Activated naive CD8-positive, alpha-beta T cell treated with anti-CD3 and anti-CD28 coated beads, Interleukin-2, amount 50 U/mL, for 24 hours (primary cell): ENCODE measurements at regions not wholly inside any gene's neighbourhood (a gene's known extent, or its start where the extent isn't known, plus 50 kb on each side); places are given as distances from the start of the nearest gene placed in this dataset.

Source experiments
- ATAC-seq: fragments of 150-1000 bp; cut with Tn5 transposase; one replicate; pipeline ENCODE4 v1.10.0; 2021
- DNase-seq: peaks from one replicate; pipeline ENCODE4 v3.0.0; 2021
- H3K27ac Mint-ChIP-seq: one replicate; pipeline ENCODE4 v1.8.0; 2021; ENCODE audit warnings: mild to moderate bottlenecking, mixed read lengths
- H3K27me3 Mint-ChIP-seq: one replicate; pipeline ENCODE4 v1.8.0; 2021; ENCODE audit warnings: mixed read lengths
- H3K36me3 Mint-ChIP-seq: one replicate; pipeline ENCODE4 v1.8.0; 2021; ENCODE audit warnings: low read depth, mixed read lengths
- H3K4me1 Mint-ChIP-seq: one replicate; pipeline ENCODE4 v1.8.0; 2021; ENCODE audit warnings: mixed read lengths
- H3K4me3 Mint-ChIP-seq: one replicate; pipeline ENCODE4 v1.8.0; 2021; ENCODE audit warnings: mild to moderate bottlenecking, moderate library complexity, mixed read lengths
- H3K9me3 Mint-ChIP-seq: one replicate; pipeline ENCODE4 v1.8.0; 2021; ENCODE audit warnings: mixed read lengths

DNA sequence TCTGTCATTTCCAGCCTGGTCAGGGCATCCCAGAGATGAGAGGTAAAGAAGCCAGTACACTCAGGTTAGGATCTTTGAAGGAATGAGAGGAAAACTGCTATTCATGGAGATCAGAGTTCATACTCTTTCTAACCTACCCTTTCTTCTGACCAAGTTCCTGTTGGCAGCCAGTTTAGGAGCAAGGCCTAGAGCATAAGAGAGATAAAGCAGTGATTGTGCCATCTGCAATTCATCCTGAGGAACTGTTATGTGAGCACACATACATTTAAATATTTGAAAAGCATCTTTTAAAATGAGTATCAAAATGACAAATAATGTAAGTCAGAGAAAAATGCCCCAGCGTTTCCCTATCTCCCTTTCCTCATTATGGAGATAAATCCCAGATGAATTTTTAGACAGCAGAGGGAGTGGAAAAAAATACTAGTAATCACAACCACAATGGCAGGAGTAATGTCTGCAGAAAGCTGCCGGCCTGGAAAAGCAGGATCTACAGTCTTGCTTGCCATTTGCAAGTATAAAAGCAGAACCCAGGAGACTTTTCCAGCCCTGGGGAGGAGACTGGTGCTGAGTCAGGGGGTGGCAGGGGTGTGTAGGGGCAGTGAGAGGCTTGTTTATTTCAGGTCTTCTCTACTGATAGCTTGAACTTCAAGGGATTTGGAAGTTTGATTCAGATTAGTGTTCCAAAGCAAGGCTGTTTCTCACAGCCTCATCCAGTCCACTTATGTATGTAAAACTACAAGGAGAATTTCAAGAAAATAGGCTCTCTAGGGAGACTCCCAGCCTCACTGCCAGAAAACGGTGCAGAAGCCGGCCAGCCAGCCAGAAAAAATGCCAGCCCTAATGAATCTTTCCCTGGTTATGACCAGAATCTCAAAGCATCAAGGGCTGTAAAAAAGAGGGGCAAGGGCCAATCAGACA lies 1052.4 kb downstream of the TUSC7 start:
- DNase-seq (no peak), ATAC-seq (no peak)
- H3K36me3 Mint-ChIP-seq: no peaks in the 10 kb centered on the region
- H3K4me1 Mint-ChIP-seq: no peaks in the 10 kb centered on the region
- no peaks in the 10 kb centered on the region for H3K9me3 Mint-ChIP-seq
- H3K27me3 Mint-ChIP-seq: no peaks in the 10 kb centered on the region
- H3K4me3 Mint-ChIP-seq: no peak overlapping the region
- no peak overlapping the region for H3K27ac Mint-ChIP-seq

DNA sequence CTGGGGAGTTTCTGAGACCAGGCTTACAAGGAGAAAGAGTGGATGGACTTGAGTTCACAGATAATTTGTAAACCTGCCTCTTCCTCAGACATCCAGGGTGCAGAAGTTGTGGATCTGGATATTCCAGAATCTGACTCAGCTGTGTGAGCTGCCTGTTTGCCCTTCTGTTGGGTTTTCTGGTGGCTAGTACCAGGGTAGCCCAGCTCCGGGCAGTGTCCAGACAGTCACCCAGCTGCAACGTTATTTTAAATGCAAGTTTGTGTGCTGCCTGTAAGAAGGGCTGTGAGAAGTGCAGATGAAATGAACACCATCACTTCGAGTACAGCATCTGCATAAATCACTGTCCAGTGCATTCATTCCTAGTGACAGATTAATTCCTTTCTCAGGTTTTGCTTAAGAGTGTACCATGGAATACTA lies 1053.0 kb downstream of the TUSC7 start:
- Mint-ChIP-seq H3K9me3 (no peaks in the 10 kb centered on the region), H3K4me3 (no peak overlapping the region), H3K27me3 (no peaks in the 10 kb centered on the region), H3K4me1 (no peaks in the 10 kb centered on the region), H3K27ac (no peak overlapping the region), H3K36me3 (no peaks in the 10 kb centered on the region)
- no peak for DNase-seq
- ATAC-seq: no peak

DNA sequence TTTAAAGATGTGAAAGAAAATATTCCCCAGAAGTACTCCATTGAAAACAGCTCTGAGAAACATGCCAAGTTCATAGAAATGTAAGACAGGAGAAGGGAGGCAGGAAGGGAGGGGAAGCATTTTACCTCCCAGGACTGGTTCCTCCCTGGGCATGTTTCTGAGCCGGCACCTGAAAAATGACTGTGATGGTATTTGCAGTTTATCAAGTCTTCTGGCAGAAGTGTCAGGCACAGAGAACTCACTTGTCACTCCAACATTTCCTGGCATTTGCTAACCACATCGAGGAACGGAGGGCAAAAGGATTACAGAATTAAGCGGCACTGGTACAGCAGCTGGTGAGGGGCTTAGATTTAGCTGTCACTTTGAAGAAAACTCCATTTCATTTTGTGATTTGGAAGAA lies 1054.0 kb downstream of the TUSC7 start:
- Mint-ChIP-seq H3K4me3 (no peak overlapping the region), H3K9me3 (no peaks in the 10 kb centered on the region), H3K27ac (no peak overlapping the region), H3K27me3 (no peaks in the 10 kb centered on the region), H3K4me1 (no peaks in the 10 kb centered on the region), H3K36me3 (no peaks in the 10 kb centered on the region)
- ATAC-seq: no peak
- DNase-seq: no peak

DNA sequence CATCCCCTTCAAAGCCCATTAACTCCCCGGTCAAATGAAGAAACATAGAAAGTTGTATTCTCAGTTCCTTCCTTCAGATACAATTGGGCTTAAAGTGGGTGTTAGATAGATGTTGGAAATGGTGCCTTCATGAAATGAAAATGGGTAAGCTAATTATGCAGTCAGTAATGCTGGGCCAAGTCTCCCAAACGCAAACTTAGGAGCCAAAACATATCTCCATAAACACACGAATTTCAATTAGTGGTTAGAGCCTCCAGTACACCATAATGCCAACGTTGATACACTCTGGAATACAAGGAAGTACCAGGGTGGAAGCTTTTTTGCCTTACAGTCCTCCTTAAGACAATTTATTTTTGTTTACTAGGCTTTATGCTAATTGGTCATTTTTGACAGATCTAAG lies 1059.0 kb downstream of the TUSC7 start:
- H3K27me3 Mint-ChIP-seq: no peaks in the 10 kb centered on the region
- no peak for DNase-seq
- no peak overlapping the region for H3K27ac Mint-ChIP-seq

DNA sequence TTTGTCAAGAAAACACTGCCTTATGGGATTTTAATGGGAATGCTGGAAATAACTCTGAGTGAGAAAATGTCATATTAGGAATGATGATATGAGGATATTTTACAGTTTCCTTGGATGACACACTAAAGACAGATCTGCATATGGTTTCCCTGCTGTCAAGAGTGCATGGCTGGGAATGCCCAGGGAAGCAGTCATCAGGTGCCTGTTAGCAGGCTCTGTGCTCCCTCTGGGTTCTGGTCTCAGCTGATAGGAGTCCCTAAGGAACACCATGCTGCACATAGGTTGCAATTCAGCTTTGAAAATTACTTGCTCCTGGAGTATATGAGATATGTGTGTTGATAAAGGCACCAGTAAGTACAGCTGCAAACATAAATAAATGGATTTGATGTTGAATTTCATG lies 1064.6 kb downstream of the TUSC7 start:
- H3K27ac Mint-ChIP-seq: no peak overlapping the region
- H3K4me1 Mint-ChIP-seq: no peaks in the 10 kb centered on the region
- no peak for ATAC-seq
- H3K9me3 Mint-ChIP-seq: peaks cover 14% of the 10 kb centered on the region
- DNase-seq: no peak
- H3K36me3 Mint-ChIP-seq: no peaks in the 10 kb centered on the region
- no peaks in the 10 kb centered on the region for H3K27me3 Mint-ChIP-seq
- no peak overlapping the region for H3K4me3 Mint-ChIP-seq

More for the DNA sequence above, 1059.0 kb downstream of the TUSC7 start:
- Mint-ChIP-seq H3K4me1 (no peaks in the 10 kb centered on the region), H3K9me3 (peaks cover 9% of the 10 kb centered on the region), H3K36me3 (no peaks in the 10 kb centered on the region), H3K4me3 (no peak overlapping the region)
- ATAC-seq: no peak

DNA sequence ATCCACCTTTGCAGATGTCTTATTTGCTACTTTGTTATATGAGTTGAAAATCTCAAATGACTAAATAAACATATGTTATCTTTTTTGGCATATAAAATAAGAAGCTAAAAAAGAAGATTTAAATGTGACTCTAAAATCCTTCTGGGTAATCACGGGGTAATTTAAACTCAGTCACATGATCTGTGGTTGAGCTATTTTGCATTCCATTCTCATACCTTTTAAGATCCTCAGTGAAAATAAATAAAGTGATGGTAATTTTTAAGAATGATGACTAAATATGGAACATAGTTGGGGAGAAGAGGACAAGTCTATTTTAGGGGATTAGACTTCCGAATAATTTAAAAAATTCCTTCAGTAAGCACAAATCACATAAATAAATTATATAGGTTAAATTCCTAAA lies 1076.8 kb downstream of the TUSC7 start:
- no peaks in the 10 kb centered on the region for H3K36me3 Mint-ChIP-seq
- H3K9me3 Mint-ChIP-seq: no peaks in the 10 kb centered on the region
- no peaks in the 10 kb centered on the region for H3K27me3 Mint-ChIP-seq
- H3K27ac Mint-ChIP-seq: no peak overlapping the region
- H3K4me3 Mint-ChIP-seq: no peak overlapping the region
- DNase-seq: no peak
- ATAC-seq: no peak
- no peaks in the 10 kb centered on the region for H3K4me1 Mint-ChIP-seq

DNA sequence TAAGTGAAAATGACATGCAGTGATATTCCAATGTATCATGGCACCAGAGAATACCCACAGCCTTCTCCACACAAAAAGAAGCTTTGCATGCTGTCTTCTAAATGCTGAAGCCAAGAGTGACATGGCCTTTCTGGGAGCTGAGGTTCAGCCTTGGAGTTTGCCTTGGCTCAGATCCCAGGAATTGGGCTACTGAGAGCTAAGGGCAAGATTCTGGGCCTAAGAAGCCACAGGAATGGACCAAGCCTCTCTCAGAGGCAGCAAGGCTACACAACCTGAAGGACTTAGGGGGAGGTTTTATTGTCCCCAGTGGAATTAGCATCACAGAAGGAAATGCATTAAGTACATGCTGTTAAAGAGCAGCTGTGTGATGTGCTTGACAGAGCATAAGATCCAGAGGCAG lies 1078.5 kb downstream of the TUSC7 start:
- H3K4me3 Mint-ChIP-seq: no peak overlapping the region
- DNase-seq: no peak
- H3K9me3 Mint-ChIP-seq: no peaks in the 10 kb centered on the region
- no peak for ATAC-seq
- no peak overlapping the region for H3K27ac Mint-ChIP-seq
- no peaks in the 10 kb centered on the region for H3K27me3 Mint-ChIP-seq
- H3K4me1 Mint-ChIP-seq: no peaks in the 10 kb centered on the region
- no peaks in the 10 kb centered on the region for H3K36me3 Mint-ChIP-seq

DNA sequence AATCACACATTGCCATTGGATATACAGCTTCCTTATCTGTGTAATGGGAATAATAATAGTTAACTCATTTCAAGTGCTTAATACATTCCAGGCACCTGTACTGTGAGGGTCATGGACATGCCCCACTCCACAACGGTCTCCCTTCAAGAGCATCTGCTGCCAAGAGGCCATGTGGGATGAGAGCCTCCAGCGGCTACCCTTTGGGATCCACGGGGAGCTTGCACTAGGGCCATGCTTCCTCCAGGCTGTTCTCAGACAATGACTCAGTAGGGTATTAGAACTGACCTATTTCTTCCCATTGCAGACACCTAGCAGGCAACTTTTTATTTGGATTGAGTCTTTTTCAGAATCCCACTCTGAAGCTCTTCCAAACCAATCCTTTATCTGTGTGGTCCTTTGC lies 1078.9 kb downstream of the TUSC7 start:
- H3K9me3 Mint-ChIP-seq: no peaks in the 10 kb centered on the region
- no peak overlapping the region for H3K27ac Mint-ChIP-seq
- no peak for DNase-seq
- no peaks in the 10 kb centered on the region for H3K4me1 Mint-ChIP-seq
- H3K36me3 Mint-ChIP-seq: no peaks in the 10 kb centered on the region
- H3K27me3 Mint-ChIP-seq: no peaks in the 10 kb centered on the region
- ATAC-seq: no peak
- no peak overlapping the region for H3K4me3 Mint-ChIP-seq

DNA sequence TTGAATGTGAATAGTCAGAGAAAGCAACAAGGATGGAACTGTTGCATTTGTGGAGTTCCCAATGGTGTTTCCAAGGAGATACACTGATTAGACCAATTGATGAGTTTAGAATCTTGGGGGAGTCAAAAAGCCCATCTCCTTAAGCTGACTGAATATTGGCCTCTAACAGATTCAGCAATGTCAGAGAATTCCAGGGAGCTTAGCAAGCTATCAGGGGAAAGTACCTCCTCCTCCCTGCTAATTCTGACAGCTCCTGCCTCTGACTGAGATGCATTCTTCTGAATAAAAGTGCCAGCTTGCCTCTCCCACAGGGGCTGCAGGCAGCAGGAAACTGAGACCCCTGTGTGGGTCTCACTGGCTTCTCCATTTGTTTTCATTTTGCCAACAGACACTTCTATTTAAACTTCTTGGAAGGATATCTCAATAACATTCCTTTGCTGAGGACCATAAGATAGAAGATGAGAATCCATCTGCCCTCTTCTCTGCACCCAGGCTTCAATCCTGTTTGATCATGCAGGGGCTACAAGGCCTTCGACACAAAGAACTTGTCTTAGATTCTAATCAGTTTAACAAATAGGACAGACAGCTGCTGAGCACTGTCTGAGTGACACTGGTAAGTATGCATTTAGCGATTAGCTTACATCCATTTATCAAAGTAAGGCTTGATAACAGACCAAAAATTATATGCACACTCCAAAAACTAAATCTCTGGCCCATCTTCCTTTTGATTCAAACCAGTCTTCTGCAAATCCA lies 1080.8 kb downstream of the TUSC7 start:
- no peaks in the 10 kb centered on the region for H3K4me1 Mint-ChIP-seq
- no peak overlapping the region for H3K27ac Mint-ChIP-seq
- ATAC-seq: no peak
- H3K36me3 Mint-ChIP-seq: no peaks in the 10 kb centered on the region
- no peak overlapping the region for H3K4me3 Mint-ChIP-seq
- no peaks in the 10 kb centered on the region for H3K27me3 Mint-ChIP-seq
- no peaks in the 10 kb centered on the region for H3K9me3 Mint-ChIP-seq
- DNase-seq: no peak

DNA sequence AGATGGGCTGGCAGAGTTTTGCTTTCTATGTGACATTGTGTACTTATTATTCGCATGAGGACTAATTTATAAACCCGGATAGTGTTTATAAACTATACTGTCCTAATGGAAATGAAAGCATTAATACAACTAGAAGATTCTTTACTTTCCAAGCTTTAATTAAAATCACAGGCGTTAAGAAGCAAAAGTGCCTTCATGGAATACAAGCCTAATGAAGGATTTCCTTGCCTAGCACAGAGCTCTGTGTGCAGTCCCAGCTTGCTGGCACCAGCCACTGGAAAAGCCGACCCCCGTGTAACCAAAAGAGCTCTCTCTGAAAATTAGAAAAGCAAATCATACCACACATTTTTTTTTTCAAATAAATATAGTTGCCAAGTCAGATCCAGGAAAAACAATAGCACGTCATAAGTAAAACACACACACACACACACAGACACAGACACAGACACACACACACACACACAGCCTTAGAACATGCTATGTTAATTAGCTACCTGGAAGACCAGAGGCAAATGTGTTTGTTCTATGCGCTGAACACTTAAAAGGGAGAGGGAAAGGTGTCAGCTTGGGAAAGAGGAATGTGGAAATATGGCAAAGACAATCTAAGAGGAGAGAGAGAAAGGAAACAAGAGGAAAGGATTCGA lies 1084.2 kb downstream of the TUSC7 start:
- ATAC-seq: no peak
- no peaks in the 10 kb centered on the region for H3K36me3 Mint-ChIP-seq
- DNase-seq: no peak
- peaks cover 4% of the 10 kb centered on the region for H3K9me3 Mint-ChIP-seq
- H3K27me3 Mint-ChIP-seq: no peaks in the 10 kb centered on the region
- no peak overlapping the region for H3K27ac Mint-ChIP-seq
- H3K4me1 Mint-ChIP-seq: no peaks in the 10 kb centered on the region
- no peak overlapping the region for H3K4me3 Mint-ChIP-seq

DNA sequence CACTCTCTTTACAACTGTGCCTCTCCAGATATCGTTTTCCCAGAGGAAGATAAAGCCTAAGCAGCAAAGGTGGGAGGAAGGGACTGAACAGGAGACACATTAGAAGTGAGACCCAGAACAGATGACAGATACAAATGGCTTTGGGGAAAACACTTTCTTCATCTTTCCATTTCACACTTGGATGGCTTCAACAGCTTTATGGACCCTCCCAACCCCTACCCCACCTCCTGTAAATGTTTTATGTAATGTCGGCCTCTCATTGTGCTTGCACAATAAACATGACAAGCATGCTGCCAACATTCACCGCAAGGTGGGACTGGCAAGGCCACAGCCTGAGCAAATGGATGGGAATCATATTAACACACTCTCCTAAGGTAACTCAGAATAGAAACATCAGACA lies 1088.6 kb downstream of the TUSC7 start:
- Mint-ChIP-seq H3K4me3 (no peak overlapping the region), H3K9me3 (peaks cover 6% of the 10 kb centered on the region), H3K36me3 (no peaks in the 10 kb centered on the region), H3K4me1 (no peaks in the 10 kb centered on the region), H3K27me3 (no peaks in the 10 kb centered on the region), H3K27ac (no peak overlapping the region)
- ATAC-seq (no peak), DNase-seq (no peak)

DNA sequence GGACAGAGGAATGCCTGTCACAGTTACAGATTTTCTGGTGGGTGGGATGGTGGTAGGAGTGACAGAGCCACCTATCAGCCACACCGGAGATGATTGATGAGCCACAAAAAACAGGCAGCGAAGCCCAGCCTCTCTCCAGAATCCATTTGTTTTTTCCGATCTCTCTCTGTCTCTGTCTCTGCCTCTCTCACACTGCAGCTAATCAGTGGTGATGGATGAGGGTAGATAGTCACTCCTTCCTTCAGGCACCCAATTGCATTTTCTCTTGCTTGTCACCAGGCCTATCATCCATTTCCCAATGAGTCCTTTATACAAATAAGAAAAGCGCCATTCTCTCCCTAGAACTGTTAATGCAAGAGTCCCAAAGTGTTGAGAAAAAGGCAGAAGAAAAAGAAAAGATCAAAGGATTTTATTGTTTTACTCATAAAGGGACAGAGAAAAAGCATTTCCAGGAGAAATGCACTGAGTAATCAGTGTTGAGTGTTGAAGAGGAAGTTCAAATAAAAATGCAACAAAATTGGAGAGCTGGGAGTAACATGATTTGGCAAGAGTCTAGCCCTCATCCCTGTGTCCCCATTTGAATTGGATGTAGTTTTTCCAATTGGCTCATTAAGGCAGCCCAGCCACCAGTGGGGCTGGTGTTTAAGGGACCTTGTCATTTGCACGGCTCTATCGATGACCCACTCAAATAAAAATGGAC lies 1089.3 kb downstream of the TUSC7 start:
- H3K4me1 Mint-ChIP-seq: no peaks in the 10 kb centered on the region
- DNase-seq: no peak
- ATAC-seq: no peak
- H3K27ac Mint-ChIP-seq: no peak overlapping the region
- no peak overlapping the region for H3K4me3 Mint-ChIP-seq
- H3K9me3 Mint-ChIP-seq: peaks cover 6% of the 10 kb centered on the region
- H3K36me3 Mint-ChIP-seq: no peaks in the 10 kb centered on the region
- H3K27me3 Mint-ChIP-seq: no peaks in the 10 kb centered on the region

DNA sequence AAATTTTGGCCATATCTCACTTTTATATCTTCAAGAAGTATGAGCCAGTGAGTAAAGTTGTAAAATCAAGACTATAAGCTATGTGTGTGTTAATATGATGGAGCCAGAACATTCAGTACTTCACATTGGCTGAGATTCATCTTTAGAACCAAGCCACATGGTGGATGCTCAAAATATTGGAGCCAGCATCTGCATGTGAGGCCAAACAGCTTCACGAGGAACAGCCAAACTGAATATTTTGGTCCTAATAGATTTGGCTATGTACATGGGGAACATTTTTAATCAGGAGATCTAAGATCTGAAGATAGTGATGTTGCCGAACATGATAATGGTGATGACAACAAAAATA lies 1089.8 kb downstream of the TUSC7 start:
- Mint-ChIP-seq H3K4me3 (no peak overlapping the region), H3K36me3 (no peaks in the 10 kb centered on the region), H3K9me3 (peaks cover 6% of the 10 kb centered on the region), H3K27ac (no peak overlapping the region), H3K4me1 (no peaks in the 10 kb centered on the region), H3K27me3 (no peaks in the 10 kb centered on the region)
- ATAC-seq: no peak
- no peak for DNase-seq

DNA sequence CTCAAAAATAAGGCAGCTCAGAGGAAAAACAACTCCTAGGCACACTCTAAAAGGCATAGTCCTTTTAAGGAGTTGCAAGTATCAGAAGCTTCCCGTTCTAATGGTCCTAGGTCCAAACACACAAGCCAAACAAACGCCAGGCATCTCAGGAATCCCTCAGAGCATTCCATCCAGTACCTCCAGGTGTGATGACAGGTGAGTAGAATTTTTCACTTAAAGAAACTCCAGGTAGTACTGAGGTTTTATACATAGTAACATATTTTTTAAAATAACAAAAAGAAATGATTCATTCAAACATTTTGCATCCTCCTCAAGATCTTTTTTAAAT lies 1092.3 kb downstream of the TUSC7 start:
- DNase-seq: no peak
- no peak overlapping the region for H3K4me3 Mint-ChIP-seq
- no peaks in the 10 kb centered on the region for H3K36me3 Mint-ChIP-seq
- ATAC-seq: no peak
- no peaks in the 10 kb centered on the region for H3K4me1 Mint-ChIP-seq
- H3K27ac Mint-ChIP-seq: no peak overlapping the region
- H3K9me3 Mint-ChIP-seq: peaks cover 6% of the 10 kb centered on the region
- no peaks in the 10 kb centered on the region for H3K27me3 Mint-ChIP-seq
